ENCODE measurements at regions not wholly inside any gene's neighbourhood (a gene's known extent, or its start where the extent isn't known, plus 50 kb on each side); places are given as distances from the start of the nearest gene placed in this dataset.

DNA sequence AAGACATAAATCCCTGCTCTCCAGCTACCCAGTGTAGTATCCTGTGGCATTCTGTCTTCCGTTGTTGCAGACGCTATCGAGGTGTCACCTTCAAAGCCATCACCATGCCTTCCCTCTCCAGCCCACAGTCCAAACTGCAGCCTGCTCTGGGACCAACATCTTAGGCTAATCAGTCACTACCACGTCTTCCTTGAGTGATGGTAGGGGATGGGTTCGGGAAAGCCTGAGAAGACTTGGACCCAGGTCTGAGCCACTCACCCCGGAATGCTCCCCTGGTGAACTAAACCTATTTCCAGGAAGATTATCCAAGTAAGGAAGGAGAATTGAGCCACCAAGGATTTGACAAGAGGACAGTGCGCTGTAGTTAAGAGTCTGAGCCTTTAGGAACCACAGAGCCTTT lies 52.9 kb upstream of the IRX1 start:
- no peak overlapping the region for H3K27ac ChIP-seq (ENCODE audit: low read depth, low read length)
- H3K9ac ChIP-seq (ENCODE audit: low read length in 5 of 5) = no peak overlapping the region
- H3K9me3 ChIP-seq (ENCODE audit: control insufficient read depth in 5 of 5, low read length in 5 of 5) = peaks cover 0 to 3% (median 0%) of the 10 kb centered on the region in 5 donors
- no peaks in the 10 kb centered on the region for H3K36me3 ChIP-seq (ENCODE audit: control insufficient read depth in 5 of 5, insufficient read depth in 5 of 5, low read length in 5 of 5)
- no peak overlapping the region for H3K4me3 ChIP-seq (ENCODE audit: low read depth in 1 of 5, low read length in 5 of 5)
- H3K27me3 ChIP-seq (ENCODE audit: control insufficient read depth in 5 of 5, insufficient read depth in 4 of 5, low read length in 5 of 5) = peaks cover 0 to 3% (median 0%) of the 10 kb centered on the region in 5 donors
- no peaks in the 10 kb centered on the region for H3K4me1 ChIP-seq (ENCODE audit: control insufficient read depth in 5 of 5, insufficient read depth in 5 of 5, low read length in 5 of 5)

DNA sequence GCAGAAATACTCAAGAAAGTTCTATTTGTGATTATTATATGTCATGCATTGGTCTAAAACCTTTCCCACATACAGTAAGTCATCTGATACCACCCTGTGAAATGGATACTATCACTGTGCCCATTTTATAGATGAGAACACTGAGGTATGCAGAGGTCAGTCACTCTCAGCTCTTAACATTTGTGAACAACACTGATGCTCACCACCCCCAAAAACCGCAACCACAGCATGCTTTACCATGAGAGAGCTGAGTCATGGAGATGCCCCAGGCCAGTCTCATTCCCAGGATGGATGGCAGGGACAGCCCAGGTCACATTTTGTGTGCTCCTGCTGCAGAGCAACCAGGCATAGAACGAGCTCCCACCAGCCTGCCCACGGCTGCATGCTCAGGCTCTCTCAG lies 53.5 kb upstream of the IRX1 start:
- no peak overlapping the region for H3K27ac ChIP-seq (ENCODE audit: low read depth, low read length)
- no peaks in the 10 kb centered on the region for H3K36me3 ChIP-seq (ENCODE audit: control insufficient read depth in 5 of 5, insufficient read depth in 5 of 5, low read length in 5 of 5)
- no peak overlapping the region for H3K4me3 ChIP-seq (ENCODE audit: low read depth in 1 of 5, low read length in 5 of 5)
- H3K9ac ChIP-seq (ENCODE audit: low read length in 5 of 5) = no peak overlapping the region
- H3K9me3 ChIP-seq (ENCODE audit: control insufficient read depth in 5 of 5, low read length in 5 of 5) = peaks cover 0 to 3% (median 0%) of the 10 kb centered on the region in 5 donors
- H3K27me3 ChIP-seq (ENCODE audit: control insufficient read depth in 5 of 5, insufficient read depth in 4 of 5, low read length in 5 of 5) = peaks cover 0 to 3% (median 0%) of the 10 kb centered on the region in 5 donors
- no peaks in the 10 kb centered on the region for H3K4me1 ChIP-seq (ENCODE audit: control insufficient read depth in 5 of 5, insufficient read depth in 5 of 5, low read length in 5 of 5)

GRCh38 chr5:3538886-3539285 lies 56.7 kb upstream of the IRX1 start:
- H3K4me1 ChIP-seq (ENCODE audit: control insufficient read depth in 5 of 5, insufficient read depth in 5 of 5, low read length in 5 of 5) = no peaks in the 10 kb centered on the region
- H3K27me3 ChIP-seq (ENCODE audit: control insufficient read depth in 5 of 5, insufficient read depth in 4 of 5, low read length in 5 of 5) = peaks cover 0 to 3% (median 0%) of the 10 kb centered on the region in 5 donors
- peaks cover 0 to 10% (median 0%) of the 10 kb centered on the region in 5 donors for H3K9me3 ChIP-seq (ENCODE audit: control insufficient read depth in 5 of 5, low read length in 5 of 5)
- no peak overlapping the region for H3K4me3 ChIP-seq (ENCODE audit: low read depth in 1 of 5, low read length in 5 of 5)
- no peaks in the 10 kb centered on the region for H3K36me3 ChIP-seq (ENCODE audit: control insufficient read depth in 5 of 5, insufficient read depth in 5 of 5, low read length in 5 of 5)
- H3K27ac ChIP-seq (ENCODE audit: low read depth, low read length) = no peak overlapping the region
- H3K9ac ChIP-seq (ENCODE audit: low read length in 5 of 5) = no peak overlapping the region

GRCh38 chr5:3537942-3538341 lies 57.7 kb upstream of the IRX1 start:
- H3K27me3 ChIP-seq (ENCODE audit: control insufficient read depth in 5 of 5, insufficient read depth in 4 of 5, low read length in 5 of 5) = peaks cover 0 to 3% (median 0%) of the 10 kb centered on the region in 5 donors
- peaks cover 0 to 10% (median 0%) of the 10 kb centered on the region in 5 donors for H3K9me3 ChIP-seq (ENCODE audit: control insufficient read depth in 5 of 5, low read length in 5 of 5)
- no peak overlapping the region for H3K4me3 ChIP-seq (ENCODE audit: low read depth in 1 of 5, low read length in 5 of 5)
- H3K36me3 ChIP-seq (ENCODE audit: control insufficient read depth in 5 of 5, insufficient read depth in 5 of 5, low read length in 5 of 5) = no peaks in the 10 kb centered on the region
- H3K4me1 ChIP-seq (ENCODE audit: control insufficient read depth in 5 of 5, insufficient read depth in 5 of 5, low read length in 5 of 5) = no peaks in the 10 kb centered on the region
- H3K9ac ChIP-seq (ENCODE audit: low read length in 5 of 5) = no peak overlapping the region
- H3K27ac ChIP-seq (ENCODE audit: low read depth, low read length) = no peak overlapping the region

- Histone ChIP-seq H3K27ac (ENCODE audit: low read depth, low read length) (no peak overlapping the region), H3K4me3 (ENCODE audit: low read depth in 1 of 5, low read length in 5 of 5) (no peak overlapping the region), H3K9ac (ENCODE audit: low read length in 5 of 5) (no peak overlapping the region), H3K4me1 (ENCODE audit: control insufficient read depth in 5 of 5, insufficient read depth in 5 of 5, low read length in 5 of 5) (no peaks in the 10 kb centered on the region), H3K9me3 (ENCODE audit: control insufficient read depth in 5 of 5, low read length in 5 of 5) (peaks cover 0 to 10% (median 0%) of the 10 kb centered on the region in 5 donors), H3K27me3 (ENCODE audit: control insufficient read depth in 5 of 5, insufficient read depth in 4 of 5, low read length in 5 of 5) (peaks cover 0 to 3% (median 0%) of the 10 kb centered on the region in 5 donors), H3K36me3 (ENCODE audit: control insufficient read depth in 5 of 5, insufficient read depth in 5 of 5, low read length in 5 of 5) (no peaks in the 10 kb centered on the region)
Measured at GRCh38 chr5:3535414-3536211, 60.0 kb upstream of the IRX1 start.

GRCh38 chr5:3534997-3535396 lies 60.6 kb upstream of the IRX1 start:
- no peak overlapping the region for H3K4me3 ChIP-seq (ENCODE audit: low read depth in 1 of 5, low read length in 5 of 5)
- H3K9ac ChIP-seq (ENCODE audit: low read length in 5 of 5) = no peak overlapping the region
- H3K4me1 ChIP-seq (ENCODE audit: control insufficient read depth in 5 of 5, insufficient read depth in 5 of 5, low read length in 5 of 5) = no peaks in the 10 kb centered on the region
- H3K27ac ChIP-seq (ENCODE audit: low read depth, low read length) = no peak overlapping the region
- H3K9me3 ChIP-seq (ENCODE audit: control insufficient read depth in 5 of 5, low read length in 5 of 5) = peaks cover 0 to 10% (median 0%) of the 10 kb centered on the region in 5 donors
- H3K36me3 ChIP-seq (ENCODE audit: control insufficient read depth in 5 of 5, insufficient read depth in 5 of 5, low read length in 5 of 5) = no peaks in the 10 kb centered on the region
- H3K27me3 ChIP-seq (ENCODE audit: control insufficient read depth in 5 of 5, insufficient read depth in 4 of 5, low read length in 5 of 5) = peaks cover 0 to 3% (median 0%) of the 10 kb centered on the region in 5 donors

- H3K9ac ChIP-seq (ENCODE audit: low read length in 5 of 5) = no peak overlapping the region
- no peak overlapping the region for H3K27ac ChIP-seq (ENCODE audit: low read depth, low read length)
- H3K36me3 ChIP-seq (ENCODE audit: control insufficient read depth in 5 of 5, insufficient read depth in 5 of 5, low read length in 5 of 5) = no peaks in the 10 kb centered on the region
- H3K4me1 ChIP-seq (ENCODE audit: control insufficient read depth in 5 of 5, insufficient read depth in 5 of 5, low read length in 5 of 5) = no peaks in the 10 kb centered on the region
- no peak overlapping the region for H3K4me3 ChIP-seq (ENCODE audit: low read depth in 1 of 5, low read length in 5 of 5)
- no peaks in the 10 kb centered on the region for H3K27me3 ChIP-seq (ENCODE audit: control insufficient read depth in 5 of 5, insufficient read depth in 4 of 5, low read length in 5 of 5)
- peaks cover 0 to 10% (median 0%) of the 10 kb centered on the region in 5 donors for H3K9me3 ChIP-seq (ENCODE audit: control insufficient read depth in 5 of 5, low read length in 5 of 5)
Measured at GRCh38 chr5:3531320-3531986, 64.2 kb upstream of the IRX1 start.

DNA sequence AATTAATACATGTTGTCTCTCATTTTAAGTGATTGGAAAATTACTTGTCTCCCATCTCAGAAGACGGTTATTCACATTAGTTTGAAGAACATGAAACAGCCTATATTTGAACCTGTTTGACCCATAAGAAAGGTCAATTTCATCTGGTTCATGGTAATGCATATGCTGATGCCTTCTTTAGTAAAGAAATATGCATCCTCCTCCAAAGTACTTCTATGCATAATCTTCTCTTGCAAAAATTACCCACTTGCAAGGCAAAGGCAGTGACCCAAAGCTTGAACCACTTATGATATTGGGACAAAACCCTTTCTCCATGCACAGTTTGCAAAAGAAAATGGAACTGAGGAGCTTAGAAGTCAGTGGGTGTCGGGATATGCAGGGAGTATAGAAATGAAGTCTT lies 65.4 kb upstream of the IRX1 start:
- Histone ChIP-seq H3K4me1 (ENCODE audit: control insufficient read depth in 5 of 5, insufficient read depth in 5 of 5, low read length in 5 of 5) (no peaks in the 10 kb centered on the region), H3K27me3 (ENCODE audit: control insufficient read depth in 5 of 5, insufficient read depth in 4 of 5, low read length in 5 of 5) (no peaks in the 10 kb centered on the region), H3K27ac (ENCODE audit: low read depth, low read length) (no peak overlapping the region), H3K4me3 (ENCODE audit: low read depth in 1 of 5, low read length in 5 of 5) (no peak overlapping the region), H3K9ac (ENCODE audit: low read length in 5 of 5) (no peak overlapping the region), H3K9me3 (ENCODE audit: control insufficient read depth in 5 of 5, low read length in 5 of 5) (peaks cover 0 to 6% (median 0%) of the 10 kb centered on the region in 5 donors), H3K36me3 (ENCODE audit: control insufficient read depth in 5 of 5, insufficient read depth in 5 of 5, low read length in 5 of 5) (no peaks in the 10 kb centered on the region)

DNA sequence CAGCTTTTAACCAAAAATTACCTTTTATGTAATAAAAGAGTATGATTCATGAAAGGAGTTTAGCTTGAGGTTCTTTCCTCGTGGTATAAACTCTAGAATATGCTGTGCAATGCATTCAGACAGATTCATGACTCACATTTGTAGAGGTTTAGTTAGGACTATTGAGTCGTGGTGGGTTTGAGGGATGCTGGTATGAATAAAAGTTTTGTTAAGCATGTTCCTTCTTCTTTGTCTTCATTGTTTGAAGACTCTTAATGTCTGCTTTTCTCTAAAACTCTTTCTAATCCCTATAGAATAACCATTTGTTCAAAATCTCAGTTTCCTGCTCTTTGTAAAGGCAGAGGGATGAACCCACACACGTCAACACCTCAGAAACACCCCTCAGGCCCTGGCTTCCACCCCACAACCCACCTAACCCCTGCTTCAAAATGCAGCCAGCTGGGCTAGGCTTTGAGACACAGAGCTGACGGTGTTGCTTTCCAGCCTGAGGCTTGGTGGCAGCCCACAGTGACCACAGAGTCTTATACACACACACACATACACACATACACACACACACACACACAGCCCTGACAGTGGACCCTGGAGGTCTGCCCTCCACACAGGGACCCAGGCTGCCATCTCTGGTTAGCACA lies 69.0 kb upstream of the IRX1 start:
- Histone ChIP-seq H3K27ac (ENCODE audit: low read depth, low read length) (no peak overlapping the region), H3K36me3 (ENCODE audit: control insufficient read depth in 5 of 5, insufficient read depth in 5 of 5, low read length in 5 of 5) (no peaks in the 10 kb centered on the region), H3K4me3 (ENCODE audit: low read depth in 1 of 5, low read length in 5 of 5) (no peak overlapping the region), H3K9ac (ENCODE audit: low read length in 5 of 5) (no peak overlapping the region), H3K27me3 (ENCODE audit: control insufficient read depth in 5 of 5, insufficient read depth in 4 of 5, low read length in 5 of 5) (no peaks in the 10 kb centered on the region), H3K9me3 (ENCODE audit: control insufficient read depth in 5 of 5, low read length in 5 of 5) (peaks cover 0 to 12% (median 8%) of the 10 kb centered on the region in 5 donors), H3K4me1 (ENCODE audit: control insufficient read depth in 5 of 5, insufficient read depth in 5 of 5, low read length in 5 of 5) (no peaks in the 10 kb centered on the region)

GRCh38 chr5:3522491-3522890 lies 73.1 kb upstream of the IRX1 start:
- Histone ChIP-seq H3K36me3 (ENCODE audit: control insufficient read depth in 5 of 5, insufficient read depth in 5 of 5, low read length in 5 of 5) (no peaks in the 10 kb centered on the region), H3K4me3 (ENCODE audit: low read depth in 1 of 5, low read length in 5 of 5) (no peak overlapping the region), H3K27me3 (ENCODE audit: control insufficient read depth in 5 of 5, insufficient read depth in 4 of 5, low read length in 5 of 5) (no peaks in the 10 kb centered on the region), H3K27ac (ENCODE audit: low read depth, low read length) (no peak overlapping the region), H3K4me1 (ENCODE audit: control insufficient read depth in 5 of 5, insufficient read depth in 5 of 5, low read length in 5 of 5) (no peaks in the 10 kb centered on the region), H3K9me3 (ENCODE audit: control insufficient read depth in 5 of 5, low read length in 5 of 5) (peaks cover 0 to 12% (median 8%) of the 10 kb centered on the region in 5 donors), H3K9ac (ENCODE audit: low read length in 5 of 5) (no peak overlapping the region)

Data from subcutaneous abdominal adipose tissue (tissue), 5 donors.